Esophagus (tissue), 2 donors: ENCODE measurements at regions not wholly inside any gene's neighbourhood (a gene's known extent, or its start where the extent isn't known, plus 50 kb on each side); places are given as distances from the start of the nearest gene placed in this dataset.
"Not testable (repeated sequence)": the region's sequence is repeated elsewhere in the genome, so short reads cannot be mapped to it uniquely, and the experiment has no call there.

Experiments
- H3K27ac ChIP-seq, 2 donors: one replicate each; pipeline ENCODE4 v1.5.1; 2013; ENCODE audit warnings: low read depth in 2 of 2, mild to moderate bottlenecking in 2 of 2, inconsistent platforms in 1 of 2, low read length in 1 of 2, moderate library complexity in 1 of 2
- H3K27me3 ChIP-seq, 2 donors: one replicate each; pipeline ENCODE4 v1.6.1; 2013; ENCODE audit warnings: low read length in 2 of 2, control low read depth in 1 of 2, mild to moderate bottlenecking in 1 of 2; ENCODE audit not compliant: insufficient read depth in 2 of 2, control insufficient read depth in 1 of 2
- H3K36me3 ChIP-seq, 2 donors: one replicate each; pipeline ENCODE4 v1.6.1; 2013; ENCODE audit warnings: low read length in 1 of 2; ENCODE audit not compliant: control insufficient read depth in 2 of 2, insufficient read depth in 2 of 2
- H3K4me1 ChIP-seq, 2 donors: one replicate each; pipeline ENCODE4 v1.6.1; 2013; ENCODE audit warnings: low read length in 1 of 2; ENCODE audit not compliant: control insufficient read depth in 2 of 2, insufficient read depth in 2 of 2
- H3K4me3 ChIP-seq, 2 donors: one replicate each; pipeline ENCODE4 v1.5.1; 2013; ENCODE audit warnings: low read length in 2 of 2, mild to moderate bottlenecking in 2 of 2, low read depth in 1 of 2, moderate library complexity in 1 of 2
- H3K9me3 ChIP-seq, 2 donors: one replicate each; pipeline ENCODE4 v1.6.1; 2013; ENCODE audit warnings: mild to moderate bottlenecking in 2 of 2, low read depth in 1 of 2, low read length in 1 of 2, moderate library complexity in 1 of 2; ENCODE audit not compliant: control insufficient read depth in 2 of 2, insufficient read depth in 1 of 2
- WGBS, 2 donors: extraction: QIAGEN DNeasy Blood & Tissue Kit; methylation state at CpG; one replicate each; pipeline ENCODE4 v1.1.7; 2013; 5-methylcytosine and 5-hydroxymethylcytosine counted together
- donor health status: healthy with polysubstance abuse.
- donor health status: Bipolar disorder and iron deficiency.

DNA sequence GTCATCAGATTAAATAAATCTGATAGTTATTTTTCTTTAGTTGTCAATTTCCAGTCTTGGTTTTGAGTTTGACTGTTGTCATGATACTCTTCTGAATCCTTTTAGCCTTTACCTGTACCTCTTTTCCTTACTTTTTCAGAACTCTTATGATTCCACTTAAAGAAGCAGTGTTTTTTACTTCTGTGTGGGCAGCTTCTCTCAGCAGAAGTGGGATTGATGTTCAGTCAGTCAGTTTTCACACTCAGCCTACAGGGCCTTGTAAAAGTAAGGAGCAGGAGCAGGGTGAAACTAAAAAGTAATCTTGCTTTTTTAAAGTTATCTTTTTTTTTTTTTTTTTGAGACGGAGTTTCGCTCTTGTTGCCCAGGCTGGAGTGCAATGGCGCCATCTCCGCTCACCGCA lies 75.1 kb downstream of the HAUS1 start:
- H3K36me3 ChIP-seq, result no peaks in the 10 kb centered on the region
- H3K27ac ChIP-seq, result no peak overlapping the region
- H3K4me1 ChIP-seq, result no peaks in the 10 kb centered on the region
- no peak overlapping the region for H3K4me3 ChIP-seq
- H3K9me3 ChIP-seq, result no peaks in the 10 kb centered on the region
- WGBS, 2 donors, result 96% methylated on average over 5 of the region's 5 CpGs
- no peaks in the 10 kb centered on the region for H3K27me3 ChIP-seq

DNA sequence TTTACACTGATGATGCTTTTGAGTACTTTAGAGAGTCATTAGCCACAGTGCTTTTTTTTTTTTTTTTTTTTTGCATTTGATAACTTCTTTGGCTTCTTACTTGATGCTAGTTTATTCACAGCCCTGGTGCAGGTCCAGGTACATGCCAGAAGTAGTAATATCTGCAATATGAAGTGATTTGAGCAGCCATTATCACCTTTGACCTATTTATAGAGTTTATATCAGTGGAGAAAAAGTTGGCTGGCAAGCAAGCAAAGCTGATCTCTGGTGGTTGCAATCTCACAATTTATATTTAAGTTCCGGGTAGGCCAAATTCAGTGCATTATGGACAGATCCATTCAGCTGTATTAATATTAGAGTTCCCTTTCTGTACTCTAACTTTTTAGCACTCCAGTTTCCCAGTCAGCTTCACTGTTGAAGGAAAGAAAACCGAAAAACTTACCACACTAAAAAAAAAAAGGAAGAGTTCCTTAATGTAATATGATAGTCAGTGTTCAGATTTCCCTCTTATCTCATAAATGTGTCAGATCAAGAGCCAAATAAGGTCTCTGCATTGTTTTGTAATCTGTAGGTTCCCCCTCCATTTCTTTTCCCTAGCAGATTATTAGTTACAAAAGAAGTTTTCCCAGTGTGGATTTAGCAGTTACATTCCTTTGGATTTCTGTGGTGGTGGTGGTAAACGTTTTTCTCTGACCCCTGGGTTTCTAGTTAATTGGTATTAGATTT lies 78.6 kb downstream of the HAUS1 start:
- H3K9me3 ChIP-seq, result no peaks in the 10 kb centered on the region
- WGBS, 2 donors, result 33 to 43% methylated on average over 3 of the region's 3 CpGs
- H3K36me3 ChIP-seq, result no peaks in the 10 kb centered on the region
- no peaks in the 10 kb centered on the region for H3K4me1 ChIP-seq
- H3K27ac ChIP-seq, result no peak overlapping the region
- no peaks in the 10 kb centered on the region for H3K27me3 ChIP-seq
- no peak overlapping the region for H3K4me3 ChIP-seq

DNA sequence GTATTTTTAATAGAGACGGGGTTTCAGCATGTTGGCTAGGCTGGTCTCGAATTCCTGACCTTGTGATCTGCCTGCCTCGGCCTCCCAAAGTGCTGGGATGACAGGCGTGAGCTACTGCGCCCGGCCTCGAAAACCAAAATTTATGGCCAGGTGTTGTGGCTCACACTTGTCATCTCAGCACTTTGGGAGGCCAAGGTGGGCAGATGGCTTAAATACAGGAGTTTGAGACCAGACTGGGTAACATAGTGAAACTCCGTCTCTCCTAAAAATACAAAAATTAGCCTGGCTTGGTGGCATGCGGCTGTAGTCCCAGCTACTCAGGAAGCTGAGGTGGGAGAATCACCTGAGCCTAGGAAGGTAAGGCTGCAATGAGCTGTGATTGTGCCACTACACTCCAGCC lies 80.1 kb downstream of the HAUS1 start:
- H3K27ac ChIP-seq, H3K4me1 ChIP-seq, H3K9me3 ChIP-seq, H3K36me3 ChIP-seq, H3K4me3 ChIP-seq, H3K27me3 ChIP-seq: not testable (repeated sequence)
- 95 to 98% methylated on average over 9 of the region's 9 CpGs for WGBS, 2 donors

DNA sequence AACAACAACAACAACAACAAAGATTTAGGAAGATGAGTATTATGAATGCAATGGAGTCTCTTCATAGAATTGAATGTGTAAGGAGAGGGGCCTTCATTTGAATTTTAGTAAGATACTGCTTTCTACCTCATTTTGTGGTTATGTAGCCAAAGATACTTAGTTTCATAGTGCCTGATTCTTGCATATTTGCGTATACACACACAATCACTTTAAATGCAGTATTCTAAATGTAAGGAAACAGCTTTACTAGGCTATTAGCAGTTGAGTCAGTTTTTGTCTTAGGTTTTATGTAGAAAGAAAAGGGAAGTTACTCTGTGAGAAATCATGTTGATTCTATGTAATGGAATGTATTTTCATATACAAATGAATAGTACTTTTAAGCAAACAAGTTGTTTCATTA lies 80.5 kb downstream of the HAUS1 start:
- no peaks in the 10 kb centered on the region for H3K4me1 ChIP-seq
- 67 to 77% methylated on average over 1 of the region's 1 CpG for WGBS, 2 donors
- no peaks in the 10 kb centered on the region for H3K9me3 ChIP-seq

DNA sequence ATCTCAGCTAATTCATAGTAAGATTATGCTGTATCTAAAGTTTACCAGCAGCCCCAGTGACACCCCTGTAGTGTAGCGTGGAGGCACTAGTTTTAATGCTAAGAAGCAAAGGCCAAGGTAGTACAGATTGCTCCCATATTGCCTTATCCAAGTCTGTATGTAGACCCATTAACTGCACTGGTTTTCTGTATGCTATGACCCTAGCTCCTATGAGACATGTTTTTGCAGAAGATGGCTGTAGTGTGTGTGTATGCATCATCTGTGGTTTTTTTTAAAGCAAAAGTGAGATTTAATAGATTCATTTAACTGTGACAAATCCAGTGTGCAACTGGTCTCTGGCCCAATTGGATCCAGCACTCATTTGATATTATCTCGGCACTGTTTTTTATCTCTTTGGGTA lies 86.5 kb downstream of the HAUS1 start:
- no peaks in the 10 kb centered on the region for H3K9me3 ChIP-seq
- 94 to 100% methylated on average over 2 of the region's 2 CpGs for WGBS, 2 donors
- H3K4me1 ChIP-seq, result no peaks in the 10 kb centered on the region
- no peaks in the 10 kb centered on the region for H3K27me3 ChIP-seq
- no peak overlapping the region for H3K27ac ChIP-seq
- no peak overlapping the region for H3K4me3 ChIP-seq
- no peaks in the 10 kb centered on the region for H3K36me3 ChIP-seq

More for the DNA sequence above, 80.5 kb downstream of the HAUS1 start:
- Histone ChIP-seq H3K36me3 (no peaks in the 10 kb centered on the region), H3K4me3 (no peak overlapping the region), H3K27ac (no peak overlapping the region), H3K27me3 (no peaks in the 10 kb centered on the region)

DNA sequence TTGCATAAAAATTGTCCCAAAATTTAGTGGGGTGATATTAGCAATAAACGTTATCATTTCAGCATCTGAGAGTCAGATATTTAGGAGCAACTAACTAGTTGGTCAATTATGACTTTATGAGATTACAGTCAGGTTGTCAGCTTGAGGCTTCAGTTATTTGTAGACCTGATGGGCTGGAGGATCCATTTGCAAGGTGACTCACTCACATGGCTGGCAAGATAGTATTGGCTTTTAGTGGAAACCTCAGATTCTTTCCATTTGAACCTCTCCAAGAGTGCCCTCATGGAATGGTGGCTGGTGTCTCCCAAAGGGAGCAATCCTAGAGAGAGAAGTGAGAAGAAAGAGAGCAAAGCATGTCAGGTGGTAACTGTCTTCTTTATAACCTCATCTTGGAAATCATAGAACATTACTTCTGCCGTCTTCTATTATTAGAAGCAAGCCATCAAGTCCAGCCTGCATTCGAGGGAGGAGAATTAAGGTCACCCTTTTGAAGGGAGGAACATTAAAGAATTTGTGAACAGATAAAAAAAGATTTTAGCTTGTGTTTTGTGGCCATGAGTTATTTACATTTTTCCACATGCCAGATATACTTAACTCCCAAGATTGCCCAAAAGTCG lies 92.5 kb downstream of the HAUS1 start:
- H3K4me1 ChIP-seq, result no peaks in the 10 kb centered on the region
- 80 to 85% methylated on average over 4 of the region's 4 CpGs for WGBS, 2 donors
- H3K9me3 ChIP-seq, result no peaks in the 10 kb centered on the region
- H3K4me3 ChIP-seq, result no peak overlapping the region
- no peaks in the 10 kb centered on the region for H3K36me3 ChIP-seq
- H3K27me3 ChIP-seq, result no peaks in the 10 kb centered on the region
- H3K27ac ChIP-seq, result no peak overlapping the region

DNA sequence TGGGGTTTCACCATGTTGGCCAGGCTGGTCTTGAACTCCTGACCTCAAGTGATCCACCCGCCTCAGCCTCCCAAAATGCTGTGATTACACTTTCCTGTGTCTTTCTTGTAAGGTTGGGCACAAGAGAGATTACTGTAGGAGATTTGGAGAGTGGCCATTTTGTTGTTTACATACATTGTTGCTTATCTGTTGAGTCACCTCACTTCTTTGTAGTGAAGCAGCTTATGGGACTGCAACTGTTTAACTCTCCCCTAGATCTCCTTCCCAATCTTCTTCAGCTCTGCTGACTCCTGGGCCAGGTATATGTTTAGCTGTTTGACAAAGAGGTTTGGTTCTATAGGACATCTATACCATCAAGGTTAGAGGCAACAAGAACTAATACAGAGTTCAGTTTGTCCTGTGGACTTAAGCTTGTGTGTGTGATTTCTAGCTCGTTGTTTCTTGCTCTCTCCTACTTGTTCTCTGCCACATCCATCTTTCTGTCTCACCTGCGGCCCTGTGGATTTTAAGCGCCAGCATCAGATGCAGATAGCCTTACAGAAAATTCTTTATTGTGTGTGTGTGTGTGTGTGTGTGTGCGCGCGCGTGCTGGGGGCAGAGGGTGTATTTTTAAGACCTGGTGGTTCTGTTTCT lies 95.4 kb downstream of the HAUS1 start:
- no peaks in the 10 kb centered on the region for H3K9me3 ChIP-seq
- H3K27ac ChIP-seq, result peak overlapping the region; percentile 31 to 54
- H3K36me3 ChIP-seq, result no peaks in the 10 kb centered on the region
- 70 to 75% methylated on average over 8 of the region's 8 CpGs for WGBS, 2 donors
- no peaks in the 10 kb centered on the region for H3K4me1 ChIP-seq
- H3K4me3 ChIP-seq, result no peak overlapping the region
- no peaks in the 10 kb centered on the region for H3K27me3 ChIP-seq

DNA sequence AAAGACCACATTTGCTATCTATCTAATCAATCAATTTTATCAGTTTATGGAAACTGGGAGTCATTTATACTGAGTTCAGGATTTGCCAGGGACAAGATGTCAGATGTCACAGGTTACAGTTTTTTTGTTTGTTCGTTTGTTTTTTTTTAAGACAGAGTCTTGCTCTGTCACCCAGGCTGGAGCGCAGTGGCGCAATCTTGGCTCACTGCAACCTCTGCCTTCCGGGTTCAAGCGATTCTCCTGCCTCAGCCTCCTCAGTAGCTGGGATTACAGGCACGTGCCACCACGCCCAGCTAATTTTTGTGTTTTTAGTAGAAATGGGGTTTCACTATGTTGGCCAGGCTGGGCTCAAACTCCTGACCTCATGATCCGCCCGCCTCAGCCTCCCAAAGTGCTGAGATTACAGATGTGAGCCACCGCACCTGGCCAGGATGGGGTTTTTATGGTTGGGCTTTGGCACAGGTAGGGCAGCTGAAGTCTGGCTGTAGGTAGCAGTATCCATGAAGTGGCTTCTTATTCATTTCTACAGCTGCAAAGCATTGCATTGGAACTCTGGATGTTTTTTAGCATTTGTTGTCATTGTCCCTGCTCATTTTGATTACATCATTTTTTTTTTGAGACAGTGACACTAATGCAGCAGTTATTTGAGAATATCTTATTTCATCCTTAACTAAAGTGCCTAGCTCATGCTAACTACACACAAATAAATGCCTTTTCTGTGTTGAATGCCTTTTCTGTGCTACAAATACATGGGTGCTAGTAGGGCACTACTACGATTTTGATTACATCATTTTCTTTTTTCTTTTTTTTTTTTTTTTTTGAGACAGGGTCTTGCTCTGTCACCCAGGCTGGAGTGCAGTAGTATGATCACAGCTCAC lies 96.2 kb downstream of the HAUS1 start:
- not testable (repeated sequence) for H3K36me3 ChIP-seq, H3K9me3 ChIP-seq, H3K27me3 ChIP-seq, H3K4me3 ChIP-seq, H3K4me1 ChIP-seq
- 86 to 92% methylated on average over 11 of the region's 11 CpGs for WGBS, 2 donors
- peak overlapping the region in 1 of 2 donors; percentile 15 for H3K27ac ChIP-seq

DNA sequence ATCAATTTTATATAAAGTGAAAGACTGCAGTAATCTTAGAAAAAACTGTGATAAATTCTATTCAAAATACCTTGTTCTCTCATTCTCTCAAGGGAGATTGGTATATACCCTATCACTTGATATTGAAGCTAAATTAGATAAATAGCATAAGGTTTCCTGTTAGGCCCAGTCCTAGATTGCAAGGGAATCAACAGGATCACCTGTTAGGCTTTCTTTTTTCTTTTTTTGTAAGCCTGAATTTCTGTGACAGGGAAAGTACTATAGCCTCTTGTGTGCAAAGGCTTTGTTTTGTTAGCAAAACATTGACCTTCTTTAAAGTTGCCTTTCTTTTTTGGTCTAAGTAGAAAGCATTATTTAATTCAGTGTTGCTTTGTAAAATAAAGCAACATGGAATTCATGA lies 100.0 kb downstream of the HAUS1 start:
- Histone ChIP-seq H3K4me3 (no peak overlapping the region), H3K27ac (no peak overlapping the region), H3K4me1 (no peaks in the 10 kb centered on the region), H3K27me3 (no peaks in the 10 kb centered on the region), H3K9me3 (no peaks in the 10 kb centered on the region), H3K36me3 (no peaks in the 10 kb centered on the region)
